RWPE2 (cell line): ENCODE measurements at regions not wholly inside any gene's neighbourhood (a gene's known extent, or its start where the extent isn't known, plus 50 kb on each side); places are given as distances from the start of the nearest gene placed in this dataset.

Experiments used
- ATAC-seq: fragments of 200-7000 bp; cut with Tn5 transposase; 3 replicates; pipeline ENCODE4 v1.9.1; 2021; ENCODE audit warnings: low read depth
- DNase-seq: peaks from one replicate; pipeline ENCODE4 v3.0.0-alpha.2; 2020; ENCODE audit warnings: low spot score
- H3K27ac ChIP-seq: fragments of 450-650 bp; 2 replicates; pipeline ENCODE4 v1.5.1; 2017; ENCODE audit warnings: mild to moderate bottlenecking; ENCODE audit not compliant: poor library complexity, severe bottlenecking
- H3K27me3 ChIP-seq: fragments of 250-450 bp; sonication (Bioruptor Pico); 2 replicates; pipeline ENCODE4 v1.5.1; 2021; ENCODE audit warnings: mild to moderate bottlenecking, moderate library complexity; ENCODE audit not compliant: insufficient read depth, poor library complexity, severe bottlenecking
- H3K36me3 ChIP-seq: fragments of 250-450 bp; sonication (Bioruptor Pico); 2 replicates; pipeline ENCODE4 v1.5.1; 2020; ENCODE audit warnings: low read depth, mild to moderate bottlenecking, moderate library complexity
- H3K4me1 ChIP-seq: fragments of 250-450 bp; sonication (Bioruptor Pico); 2 replicates; pipeline ENCODE4 v1.5.1; 2021; ENCODE audit warnings: mild to moderate bottlenecking, moderate library complexity; ENCODE audit not compliant: insufficient read depth, poor library complexity, severe bottlenecking
- H3K4me3 ChIP-seq: fragments of 250-450 bp; sonication (Bioruptor Pico); 2 replicates; pipeline ENCODE4 v1.5.1; 2021; ENCODE audit warnings: mild to moderate bottlenecking, moderate library complexity; ENCODE audit not compliant: severe bottlenecking
- H3K9me3 ChIP-seq: fragments of 250-450 bp; sonication (Bioruptor Pico); 2 replicates; pipeline ENCODE4 v1.5.1; 2021; ENCODE audit warnings: mild to moderate bottlenecking, moderate library complexity; ENCODE audit not compliant: severe bottlenecking
- TF ChIP-seq, protein P1 (sequence below): fragments of 450-650 bp; IDR thresholded peaks from one replicate; pipeline ENCODE4 v1.5.1; 2017; ENCODE audit warnings: mild to moderate bottlenecking, moderate library complexity; ENCODE audit not compliant: poor library complexity, severe bottlenecking

DNA sequence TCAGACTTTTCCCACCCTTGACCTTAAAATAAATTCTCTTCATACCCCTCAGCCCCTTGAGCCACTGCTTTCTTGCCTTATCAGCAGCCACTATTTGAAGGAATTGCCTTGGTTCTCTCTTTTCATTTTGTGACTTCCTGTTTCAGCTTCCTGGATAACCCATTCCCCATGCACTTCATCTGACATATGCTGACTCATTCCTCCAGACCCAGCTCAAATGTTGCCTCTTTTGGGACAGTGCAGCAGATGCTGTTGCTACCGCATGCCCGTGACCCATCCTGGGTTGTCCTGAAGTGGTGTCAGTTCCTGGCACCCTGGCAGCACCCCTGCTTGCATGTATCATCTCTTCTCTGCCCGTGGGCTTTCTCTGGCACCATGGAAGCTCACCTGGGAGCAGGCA lies 496.1 kb downstream of the PTPRU start:
- Histone ChIP-seq H3K4me3 (no peak overlapping the region), H3K4me1 (peaks cover 9% of the 10 kb centered on the region), H3K27me3 (no peaks in the 10 kb centered on the region), H3K27ac (no peak overlapping the region), H3K36me3 (no peaks in the 10 kb centered on the region), H3K9me3 (no peaks in the 10 kb centered on the region)
- TF ChIP-seq, protein P1, sequence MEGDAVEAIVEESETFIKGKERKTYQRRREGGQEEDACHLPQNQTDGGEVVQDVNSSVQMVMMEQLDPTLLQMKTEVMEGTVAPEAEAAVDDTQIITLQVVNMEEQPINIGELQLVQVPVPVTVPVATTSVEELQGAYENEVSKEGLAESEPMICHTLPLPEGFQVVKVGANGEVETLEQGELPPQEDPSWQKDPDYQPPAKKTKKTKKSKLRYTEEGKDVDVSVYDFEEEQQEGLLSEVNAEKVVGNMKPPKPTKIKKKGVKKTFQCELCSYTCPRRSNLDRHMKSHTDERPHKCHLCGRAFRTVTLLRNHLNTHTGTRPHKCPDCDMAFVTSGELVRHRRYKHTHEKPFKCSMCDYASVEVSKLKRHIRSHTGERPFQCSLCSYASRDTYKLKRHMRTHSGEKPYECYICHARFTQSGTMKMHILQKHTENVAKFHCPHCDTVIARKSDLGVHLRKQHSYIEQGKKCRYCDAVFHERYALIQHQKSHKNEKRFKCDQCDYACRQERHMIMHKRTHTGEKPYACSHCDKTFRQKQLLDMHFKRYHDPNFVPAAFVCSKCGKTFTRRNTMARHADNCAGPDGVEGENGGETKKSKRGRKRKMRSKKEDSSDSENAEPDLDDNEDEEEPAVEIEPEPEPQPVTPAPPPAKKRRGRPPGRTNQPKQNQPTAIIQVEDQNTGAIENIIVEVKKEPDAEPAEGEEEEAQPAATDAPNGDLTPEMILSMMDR: no peak
- no peak for ATAC-seq
- DNase-seq: no peak

DNA sequence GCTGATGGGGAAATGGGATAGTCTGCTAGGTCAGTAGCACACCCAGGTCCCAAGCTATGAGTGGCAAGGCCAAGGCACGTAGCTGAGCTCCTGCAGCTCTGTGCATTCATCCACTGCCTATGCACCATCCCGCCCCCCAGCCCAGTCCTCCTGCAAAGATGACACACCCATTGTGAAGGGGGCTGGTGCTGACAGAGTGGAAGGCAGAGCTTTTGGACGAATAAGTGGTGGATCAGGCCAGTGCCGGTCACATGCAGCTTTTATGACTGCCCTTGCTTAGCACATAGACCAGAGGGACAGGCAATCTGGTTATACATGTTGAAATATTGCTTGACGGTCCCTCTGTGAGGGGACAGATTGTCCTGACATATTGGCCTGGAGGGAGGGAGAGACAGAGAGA lies 494.3 kb downstream of the PTPRU start:
- Histone ChIP-seq H3K4me1 (peaks cover 9% of the 10 kb centered on the region), H3K27ac (no peak overlapping the region), H3K36me3 (no peaks in the 10 kb centered on the region), H3K9me3 (no peaks in the 10 kb centered on the region), H3K4me3 (no peak overlapping the region), H3K27me3 (no peaks in the 10 kb centered on the region)
- TF ChIP-seq, protein P1: no peak
- peak; percentile 31; the same call in 2 of the 3 replicates for ATAC-seq
- DNase-seq: no peak

DNA sequence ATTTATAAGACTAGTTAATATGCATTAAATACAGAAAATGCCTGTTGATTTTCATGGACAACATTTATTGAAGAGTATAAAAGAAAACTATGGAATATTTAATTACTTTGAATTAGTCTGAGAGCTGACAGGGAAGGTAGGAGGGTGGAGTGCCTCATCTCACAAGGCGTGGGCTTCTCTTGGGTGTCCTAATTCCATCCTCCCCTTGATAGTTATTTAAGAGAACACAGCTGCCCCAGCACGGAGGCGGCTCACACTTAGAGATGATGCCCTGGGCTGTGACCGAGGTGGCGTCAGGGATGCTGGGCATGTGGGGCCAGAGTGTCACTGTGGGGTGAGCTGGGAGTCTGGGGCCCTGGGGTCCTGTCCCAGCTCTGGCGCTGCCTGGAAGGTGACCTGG lies 493.0 kb downstream of the PTPRU start:
- Histone ChIP-seq H3K27ac (no peak overlapping the region), H3K4me1 (peaks cover 9% of the 10 kb centered on the region), H3K27me3 (no peaks in the 10 kb centered on the region), H3K9me3 (no peaks in the 10 kb centered on the region), H3K36me3 (no peaks in the 10 kb centered on the region), H3K4me3 (no peak overlapping the region)
- ATAC-seq (no peak), DNase-seq (no peak)
- TF ChIP-seq, protein P1: no peak

DNA sequence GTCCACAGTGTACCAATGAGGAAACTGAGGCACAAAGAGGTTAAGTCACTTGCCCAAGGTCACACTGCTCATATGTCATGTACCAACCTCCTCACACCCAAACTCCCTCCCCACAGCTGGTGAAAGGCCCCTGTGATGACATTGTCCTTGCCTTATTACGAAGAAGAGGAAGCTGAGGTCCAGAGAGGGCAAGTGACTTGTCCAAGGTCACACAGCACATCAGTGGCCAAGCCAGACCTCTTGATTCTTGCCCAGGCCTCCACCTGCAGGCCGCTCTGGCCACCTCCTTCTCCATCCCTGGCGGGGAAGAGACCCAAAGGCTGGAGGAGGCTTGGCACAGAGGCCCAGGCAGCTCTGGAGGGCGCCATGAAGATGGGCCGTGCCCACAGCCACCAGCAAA lies 492.4 kb downstream of the PTPRU start:
- Histone ChIP-seq H3K27ac (no peak overlapping the region), H3K4me1 (peaks cover 9% of the 10 kb centered on the region), H3K4me3 (no peak overlapping the region), H3K9me3 (no peaks in the 10 kb centered on the region), H3K36me3 (no peaks in the 10 kb centered on the region), H3K27me3 (no peaks in the 10 kb centered on the region)
- ATAC-seq (no peak), DNase-seq (no peak)
- TF ChIP-seq, protein P1: no peak

DNA sequence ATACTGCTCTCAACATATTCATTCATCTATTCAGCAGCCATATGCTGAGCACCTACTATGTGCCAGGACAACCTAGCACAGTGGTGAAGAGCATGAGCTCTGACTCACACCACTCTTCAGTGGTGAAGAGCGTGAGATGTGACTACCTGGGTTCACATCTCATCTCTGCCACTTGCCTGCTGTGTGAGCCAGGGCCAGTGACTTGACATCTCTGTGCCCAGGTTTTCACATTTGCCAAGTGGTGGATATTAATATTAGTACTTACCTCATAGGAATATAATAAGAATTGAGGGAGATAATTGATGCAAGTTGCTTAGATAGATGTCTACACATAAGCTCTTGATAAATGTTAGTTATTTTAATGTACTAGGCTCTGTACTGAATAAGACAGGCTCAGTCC lies 488.9 kb downstream of the PTPRU start:
- Histone ChIP-seq H3K4me3 (no peak overlapping the region), H3K27me3 (no peaks in the 10 kb centered on the region), H3K36me3 (no peaks in the 10 kb centered on the region), H3K27ac (no peak overlapping the region), H3K9me3 (no peaks in the 10 kb centered on the region), H3K4me1 (no peaks in the 10 kb centered on the region)
- DNase-seq (no peak), ATAC-seq (no peak)
- TF ChIP-seq, protein P1: no peak
